ENCODE measurements at regions not wholly inside any gene's neighbourhood (a gene's known extent, or its start where the extent isn't known, plus 50 kb on each side); places are given as distances from the start of the nearest gene placed in this dataset.
"Not testable (repeated sequence)": the region's sequence is repeated elsewhere in the genome, so short reads cannot be mapped to it uniquely, and the experiment has no call there.

DNA sequence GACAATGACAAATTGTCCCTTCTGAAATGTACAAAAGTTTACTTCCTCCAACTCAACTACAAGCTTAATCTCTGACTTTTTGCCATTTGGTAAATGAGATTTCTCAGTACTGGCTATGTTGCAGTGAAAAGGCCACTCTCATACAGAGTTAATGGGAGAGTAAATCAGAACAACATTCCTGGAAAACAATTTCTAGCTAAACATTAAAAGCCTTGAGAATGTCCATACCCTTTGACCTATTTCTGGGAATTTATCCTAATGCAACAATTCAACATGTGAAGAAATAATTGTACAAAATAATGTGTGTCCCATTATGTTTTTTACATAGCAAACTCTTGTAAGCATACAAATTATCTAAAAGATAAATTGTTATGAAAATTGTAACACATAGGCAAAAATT is 56.3 kb upstream of the SPEF2 start:
- DNase-seq (ENCODE audit: low read depth in 3 of 3) = no peak

DNA sequence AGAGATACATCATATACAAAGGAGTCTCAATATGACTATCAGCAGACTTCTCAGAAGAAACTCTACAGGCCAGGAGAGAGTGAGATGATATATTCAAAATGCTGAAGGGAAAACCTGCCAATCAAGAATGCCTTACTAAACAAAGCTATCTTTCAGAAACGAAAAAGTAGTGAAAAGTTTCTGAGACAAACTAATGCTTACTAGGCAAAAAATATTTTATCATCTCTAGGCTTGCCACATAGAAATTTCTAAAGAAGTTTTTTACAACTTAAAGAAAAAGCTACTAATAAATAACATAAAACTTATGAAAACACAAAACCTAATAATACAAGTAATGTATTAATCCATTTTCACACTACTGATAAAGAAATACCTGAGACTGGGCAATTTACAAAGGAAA is 59.9 kb upstream of the SPEF2 start:
- DNase-seq (ENCODE audit: low read depth in 3 of 3) = no peak

DNA sequence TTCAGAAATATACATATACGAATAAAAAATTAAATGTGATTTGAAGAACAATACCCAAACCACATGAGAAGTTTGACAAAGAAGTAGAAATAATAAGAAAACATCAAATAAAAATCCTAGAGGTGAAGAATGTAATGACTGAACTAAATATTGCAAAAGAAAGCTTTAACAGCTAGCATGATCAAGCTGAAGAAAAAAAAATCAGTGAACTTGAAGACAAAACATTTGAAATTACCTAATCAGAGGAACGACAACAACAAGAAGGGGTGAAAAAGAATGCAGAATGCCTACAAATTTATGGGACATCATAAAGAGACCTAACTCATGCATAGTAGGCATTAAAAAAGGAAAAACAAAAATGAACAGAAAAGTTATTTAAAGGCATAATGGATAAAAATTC is 60.5 kb upstream of the SPEF2 start:
- no peak for DNase-seq (ENCODE audit: low read depth in 3 of 3)

DNA sequence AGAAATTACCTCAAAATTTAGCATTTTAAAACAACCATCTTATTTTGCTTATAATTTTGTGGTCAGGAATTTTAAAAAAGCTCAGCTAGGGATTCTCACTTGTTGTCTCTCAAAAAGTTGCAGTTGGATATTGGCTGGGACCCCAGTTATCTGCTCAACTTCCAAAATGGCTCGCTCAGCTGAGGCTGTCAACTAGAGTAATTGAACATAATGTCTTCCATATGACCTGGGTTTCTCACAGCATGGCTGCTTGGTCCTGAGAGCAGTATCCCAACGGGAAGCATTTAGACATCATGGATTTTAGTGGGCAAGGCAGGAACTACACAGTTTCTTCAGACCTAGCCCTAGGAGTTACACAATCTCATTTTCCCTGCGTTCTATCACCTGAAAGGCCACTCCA is 63.6 kb upstream of the SPEF2 start:
- no peak for DNase-seq (ENCODE audit: low read depth in 3 of 3)

DNA sequence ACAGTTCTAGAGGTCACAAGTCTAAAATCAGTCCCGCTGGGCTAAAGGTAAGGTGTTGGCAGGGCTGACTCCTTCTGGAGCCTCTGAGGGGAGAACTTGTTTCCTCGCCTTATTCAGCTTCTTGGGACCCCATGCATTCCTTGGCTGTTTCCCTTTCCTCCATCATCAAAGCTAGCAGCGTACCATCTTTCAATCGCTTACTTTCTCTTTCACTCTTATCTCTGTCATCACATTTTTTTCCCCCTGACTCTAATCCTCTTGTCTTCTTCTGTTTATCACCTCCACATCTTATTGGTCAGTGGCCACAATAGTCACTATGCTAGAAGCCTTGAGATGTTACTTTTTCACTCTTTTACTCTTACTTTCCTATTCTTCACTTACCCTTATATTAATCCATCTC is 72.5 kb upstream of the SPEF2 start:
- no peak for DNase-seq (ENCODE audit: low read depth in 3 of 3)

DNA sequence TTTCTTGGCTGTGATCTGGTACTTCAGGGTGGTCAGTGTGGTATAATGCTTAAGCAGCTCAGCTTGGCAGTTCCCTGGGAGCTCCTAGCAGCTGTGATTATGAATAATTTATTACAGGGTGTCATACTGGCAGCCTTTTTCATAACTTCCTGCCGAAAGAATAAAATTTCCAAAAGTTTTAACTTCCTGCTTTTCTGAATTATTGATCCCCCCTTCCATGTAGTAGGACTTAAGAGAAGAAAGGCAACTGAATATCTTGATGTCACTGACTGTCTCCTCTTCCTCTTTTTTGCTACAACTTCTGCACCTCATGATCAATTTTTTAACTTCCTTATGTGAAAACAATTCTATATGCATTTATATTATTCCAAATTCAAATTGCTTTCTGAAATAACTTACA is 74.3 kb upstream of the SPEF2 start:
- no peak for DNase-seq (ENCODE audit: low read depth in 3 of 3)

- DNase-seq (ENCODE audit: low read depth in 3 of 3) = no peak
Measured at GRCh38 chr5:35540002-35540401, 77.7 kb upstream of the SPEF2 start.

DNA sequence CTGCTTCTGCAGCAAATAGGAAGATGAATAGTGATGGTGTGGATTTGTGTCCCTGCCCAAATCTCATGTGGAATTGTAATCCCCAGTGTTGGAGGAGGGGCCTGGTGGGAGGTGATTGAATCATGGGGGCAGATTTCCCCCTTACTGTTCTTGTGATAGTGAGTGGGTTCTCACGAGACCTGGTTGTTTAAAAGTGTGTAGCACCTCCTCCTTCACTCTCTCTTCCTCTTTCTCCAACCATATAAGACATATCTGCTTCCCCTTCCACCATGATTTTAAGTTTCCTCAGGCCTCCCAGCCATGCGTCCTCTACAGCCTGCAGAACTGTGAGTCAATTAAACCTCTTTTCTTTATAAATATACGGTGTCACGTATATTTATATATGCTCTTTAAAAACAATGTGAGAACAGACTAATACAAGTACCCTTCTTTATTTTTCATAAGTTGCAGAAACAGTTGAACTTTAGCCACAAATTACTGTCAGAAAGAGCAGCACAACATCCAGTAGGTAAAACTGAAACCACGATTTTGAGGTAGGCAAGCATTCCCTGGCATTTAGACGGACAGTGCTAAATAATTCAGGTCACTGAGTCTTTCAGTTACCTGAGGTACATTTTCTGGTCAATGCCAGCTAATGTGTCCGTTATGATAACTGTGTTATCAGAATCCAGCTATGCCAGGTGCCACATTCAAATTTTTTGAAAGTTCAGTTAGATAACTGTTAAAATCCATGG is 79.3 kb upstream of the SPEF2 start:
- DNase-seq (ENCODE audit: low read depth in 3 of 3) = no peak

- DNase-seq (ENCODE audit: low read depth in 3 of 3) = no peak
Measured at GRCh38 chr5:35533156-35533555, 84.5 kb upstream of the SPEF2 start.

DNA sequence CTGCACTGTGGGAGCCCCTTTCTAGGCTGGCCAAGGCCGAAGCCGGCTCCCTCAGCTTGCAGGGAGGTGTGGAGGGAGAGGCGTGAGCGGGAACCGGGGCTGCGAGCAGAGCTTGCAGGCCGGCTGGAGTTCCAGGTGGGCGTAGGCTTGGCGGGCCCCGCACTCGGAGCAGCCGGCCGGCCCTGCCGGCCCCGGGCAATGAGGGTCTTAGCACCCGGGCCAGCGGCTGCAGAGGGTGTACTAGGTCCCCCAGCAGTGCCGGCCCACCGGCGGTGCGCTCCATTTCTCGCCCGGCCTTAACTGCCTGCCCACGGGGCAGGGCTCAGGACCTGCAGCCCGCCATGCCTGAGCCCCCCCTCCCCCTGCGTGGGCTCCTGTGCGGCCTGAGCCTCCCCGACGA is 86.1 kb upstream of the SPEF2 start:
- DNase-seq (ENCODE audit: low read depth in 3 of 3) = not testable (repeated sequence)

DNA sequence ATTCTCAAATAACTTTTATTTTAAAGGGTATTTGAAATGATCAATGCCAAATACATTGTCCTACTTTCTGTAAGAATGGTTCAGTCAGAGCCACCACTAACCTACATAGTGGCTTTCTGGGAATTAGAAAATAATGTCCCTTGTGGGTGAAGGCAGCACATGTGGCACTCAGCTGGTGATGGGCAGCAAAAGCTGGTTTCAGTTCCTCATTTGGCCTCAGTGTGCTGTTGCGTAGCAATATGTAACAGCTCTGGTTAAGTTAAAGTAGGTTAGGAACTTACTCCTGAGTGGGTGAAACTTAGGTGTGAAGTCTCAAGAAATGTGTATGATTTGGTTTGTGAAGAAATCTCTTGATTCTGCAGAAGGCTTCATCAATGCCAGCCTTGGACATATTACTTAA is 99.6 kb upstream of the SPEF2 start:
- no peak for DNase-seq (ENCODE audit: low read depth in 3 of 3)

- DNase-seq (ENCODE audit: low read depth in 3 of 3) = no peak
Measured at GRCh38 chr5:35516271-35516670, 101.4 kb upstream of the SPEF2 start.

GRCh38 chr5:35513612-35514011 is 104.1 kb upstream of the SPEF2 start:
- no peak for DNase-seq (ENCODE audit: low read depth in 3 of 3)

DNA sequence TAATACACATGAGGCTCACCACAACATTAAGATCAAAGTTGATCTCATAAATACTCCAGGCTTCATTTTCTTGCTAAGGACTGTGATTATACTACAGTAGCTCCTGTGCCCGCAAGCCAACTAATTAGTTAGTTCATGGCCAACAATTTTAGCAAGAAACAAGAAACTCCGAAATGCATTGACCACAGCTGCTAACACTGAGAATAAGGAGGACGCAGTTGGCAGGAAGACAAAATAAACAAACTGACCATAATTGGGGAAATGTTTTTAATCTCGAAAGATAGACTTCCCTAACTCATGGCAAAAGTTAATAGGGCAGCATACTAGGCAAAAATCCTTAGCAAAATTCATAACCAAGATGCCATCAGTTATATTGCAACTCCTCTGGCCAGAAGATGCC is 115.5 kb upstream of the SPEF2 start:
- no peak for DNase-seq (ENCODE audit: low read depth in 3 of 3)

- no peak for DNase-seq (ENCODE audit: low read depth in 3 of 3)
Measured at GRCh38 chr5:35488791-35489190, 128.9 kb upstream of the SPEF2 start.

DNA sequence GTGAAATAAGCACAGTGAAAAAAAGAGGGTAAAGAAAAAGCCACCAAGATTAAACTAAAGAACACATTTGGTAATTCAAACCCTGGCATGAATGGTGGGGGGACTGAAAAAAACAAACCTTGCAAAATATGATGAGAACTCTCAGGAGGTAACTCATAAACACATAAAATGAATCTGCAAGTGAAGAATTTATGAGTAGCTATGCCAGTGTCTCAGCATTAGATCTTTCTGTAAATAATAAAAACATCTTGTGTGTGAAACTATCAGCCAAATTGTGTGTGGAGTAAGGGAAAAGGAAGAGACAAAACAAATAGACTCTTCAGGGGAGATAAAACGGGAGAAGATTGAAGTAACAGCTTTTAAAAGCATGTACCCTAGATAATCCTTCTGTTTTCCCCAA is 129.6 kb upstream of the SPEF2 start:
- no peak for DNase-seq (ENCODE audit: low read depth in 3 of 3)

DNA sequence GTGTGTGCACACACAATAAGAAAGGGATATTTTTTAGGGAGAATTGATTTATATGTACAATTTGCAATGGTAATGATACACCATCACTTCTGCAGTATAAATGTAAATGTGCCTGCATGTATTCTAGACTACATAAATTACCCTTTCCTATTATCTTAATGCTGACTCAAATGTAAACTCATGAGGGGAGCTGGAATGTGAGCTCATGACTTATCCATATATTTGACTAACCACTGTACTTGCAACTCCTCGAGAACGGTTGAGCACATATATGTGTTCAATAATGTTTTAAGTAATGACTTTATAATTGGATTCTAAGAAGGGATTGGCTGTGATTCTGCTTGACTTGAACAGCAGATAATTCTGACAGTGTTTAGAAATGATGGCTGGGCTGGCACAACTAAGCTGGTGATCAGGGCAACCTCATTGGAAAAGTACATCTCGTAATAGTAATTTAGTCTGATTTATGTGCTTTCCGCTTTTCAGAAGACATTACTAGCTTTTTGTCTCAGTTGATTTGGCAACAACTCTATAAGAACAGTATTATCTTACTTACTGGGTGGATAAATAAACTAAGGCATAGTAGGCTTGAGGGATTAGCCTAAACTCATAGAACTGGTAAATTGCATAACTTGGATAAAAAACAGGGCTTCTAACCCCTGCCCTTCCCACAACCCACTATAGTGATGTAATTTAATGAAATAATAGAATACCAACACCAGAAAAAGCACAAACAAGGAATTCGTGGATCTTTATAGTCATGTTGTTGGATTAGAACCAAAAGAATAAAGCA is 130.2 kb upstream of the SPEF2 start:
- no peak for DNase-seq (ENCODE audit: low read depth in 3 of 3)

DNA sequence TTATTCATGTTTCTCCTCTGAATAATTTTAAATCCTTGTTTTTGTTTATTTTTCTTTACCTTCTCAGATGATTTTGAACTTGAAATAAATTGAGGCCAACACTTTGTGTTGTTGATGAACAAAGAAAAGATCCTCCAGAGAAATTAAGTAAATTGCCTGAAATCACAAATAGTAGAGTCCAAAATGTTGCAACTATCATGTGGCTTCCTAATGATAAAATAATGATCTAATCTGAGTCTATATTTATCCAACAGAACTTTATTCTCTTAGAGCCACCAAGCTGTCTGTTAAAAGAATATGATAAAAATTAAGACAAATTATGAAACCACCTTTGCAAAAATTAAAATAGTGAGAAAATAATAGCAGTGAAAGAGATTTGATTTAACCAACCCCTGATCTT is 132.2 kb upstream of the SPEF2 start:
- no peak for DNase-seq (ENCODE audit: low read depth in 3 of 3)

DNA sequence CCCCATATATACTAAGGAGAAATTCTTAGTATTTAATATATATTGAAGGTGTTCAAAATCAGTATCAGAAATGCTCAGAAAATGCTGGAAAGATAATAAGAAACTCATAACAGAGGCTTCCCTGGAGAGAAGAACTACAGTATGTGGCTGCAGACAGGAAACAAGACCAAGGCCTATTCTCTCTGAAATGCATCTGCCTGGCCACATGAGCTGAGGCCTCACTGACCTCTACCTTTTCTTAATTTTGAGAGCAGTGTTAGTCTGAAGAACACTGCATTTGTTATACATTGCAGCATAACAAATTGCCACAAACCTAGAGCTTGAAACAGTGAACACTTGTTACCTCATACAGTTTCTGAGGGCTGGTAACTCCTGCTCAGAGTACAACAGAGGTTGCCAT is 133.4 kb upstream of the SPEF2 start:
- no peak for DNase-seq (ENCODE audit: low read depth in 3 of 3)

DNA sequence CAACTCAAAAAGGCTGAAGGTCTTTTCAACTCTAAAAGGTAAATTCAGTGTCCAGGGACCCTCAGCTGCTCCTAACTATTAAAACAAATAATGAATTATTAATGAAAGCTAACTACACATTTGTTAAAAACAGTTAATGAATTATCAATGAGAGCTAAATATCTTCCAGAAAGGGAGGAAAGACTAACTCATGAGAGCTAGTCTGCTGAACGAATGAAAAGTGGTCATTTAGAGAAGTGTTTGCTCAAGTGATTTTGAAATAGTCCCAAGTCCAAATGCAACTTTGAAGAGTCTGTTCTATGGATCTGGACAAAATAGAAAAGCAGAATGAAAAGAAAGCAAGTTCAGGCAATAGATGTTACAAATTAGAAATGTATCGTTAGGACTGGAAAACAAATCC is 133.9 kb upstream of the SPEF2 start:
- DNase-seq (ENCODE audit: low read depth in 3 of 3) = no peak

DNA sequence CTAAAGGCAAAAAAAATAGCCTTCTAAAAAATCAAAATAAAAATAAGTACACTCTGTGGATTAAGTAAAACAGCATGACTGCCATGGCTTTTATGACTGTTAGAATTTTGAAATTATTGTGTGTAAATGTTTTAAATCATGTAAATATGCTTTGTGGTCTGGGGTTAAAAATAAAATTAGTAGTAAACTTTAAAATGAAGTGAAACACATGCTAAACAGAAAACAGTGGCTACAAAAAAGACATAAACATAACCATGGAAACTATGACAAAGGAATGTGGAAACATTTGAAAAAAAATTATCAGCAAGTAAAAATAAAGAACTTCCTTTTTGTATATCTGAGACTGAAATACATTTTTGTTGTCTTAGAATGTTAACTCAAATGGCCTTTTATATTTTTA is 134.5 kb upstream of the SPEF2 start:
- DNase-seq (ENCODE audit: low read depth in 3 of 3) = no peak

DNA sequence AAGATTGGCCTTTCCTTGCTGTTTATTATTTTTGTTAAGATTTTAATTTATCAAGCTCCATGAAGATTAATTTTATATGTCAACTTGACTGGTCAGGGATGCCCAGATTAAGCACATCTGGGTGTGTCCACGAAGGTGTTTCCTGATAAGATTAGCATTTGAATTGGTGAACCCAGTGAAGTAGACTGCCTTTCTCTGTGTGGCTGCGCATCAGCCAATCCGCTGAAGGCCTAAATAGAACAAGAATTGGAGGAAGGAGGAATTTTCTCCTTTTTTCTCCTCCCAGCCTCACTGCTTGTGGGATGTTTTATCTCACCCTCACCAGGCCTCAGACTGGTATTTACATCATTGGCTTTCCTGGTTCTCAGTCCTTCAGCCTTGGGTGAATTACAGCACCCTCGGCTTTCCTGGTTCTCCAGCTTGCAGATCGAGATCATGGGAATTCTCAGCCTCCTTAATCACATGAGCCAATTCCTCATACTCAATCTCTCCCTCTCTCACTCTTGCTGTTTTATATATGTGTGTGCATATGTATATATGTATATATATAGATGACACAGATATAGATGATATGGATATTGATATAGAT is 135.4 kb upstream of the SPEF2 start:
- DNase-seq (ENCODE audit: low read depth in 3 of 3) = no peak
